HG02938 (cell line): ENCODE measurements at regions not wholly inside any gene's neighbourhood (a gene's known extent, or its start where the extent isn't known, plus 50 kb on each side); places are given as distances from the start of the nearest gene placed in this dataset.
"Not testable (repeated sequence)": the region's sequence is repeated elsewhere in the genome, so short reads cannot be mapped to it uniquely, and the experiment has no call there.

Experiments
- ATAC-seq: cut with Tn5 transposase; IDR thresholded peaks from one replicate; pipeline ENCODE4 v1.9.1; 2021; ENCODE audit warnings: mild to moderate bottlenecking, moderate library complexity; ENCODE audit not compliant: unreplicated experiment

DNA sequence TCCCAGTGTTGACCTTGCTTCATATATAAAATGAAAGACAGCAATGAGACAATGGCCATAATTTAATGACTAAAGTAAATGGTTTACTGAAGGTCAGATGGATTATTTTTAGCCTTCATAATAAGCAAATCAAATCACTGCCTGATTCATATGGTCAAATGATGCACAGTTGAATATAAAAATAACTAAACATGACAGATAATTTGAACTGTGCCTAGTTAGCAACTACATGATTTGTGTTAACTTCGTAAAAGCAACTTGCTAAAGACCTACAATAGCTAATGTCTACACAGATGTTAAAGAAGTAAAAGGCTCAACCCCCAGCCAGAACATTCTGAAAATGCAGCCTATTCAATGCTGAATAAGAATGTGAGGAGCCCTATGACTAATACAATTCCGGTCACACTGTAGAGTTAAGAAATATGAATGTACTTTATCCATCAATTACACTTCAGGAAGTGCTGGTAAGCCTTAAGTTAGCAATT is 590.8 kb upstream of the CDH2 start:
- no peak for ATAC-seq

DNA sequence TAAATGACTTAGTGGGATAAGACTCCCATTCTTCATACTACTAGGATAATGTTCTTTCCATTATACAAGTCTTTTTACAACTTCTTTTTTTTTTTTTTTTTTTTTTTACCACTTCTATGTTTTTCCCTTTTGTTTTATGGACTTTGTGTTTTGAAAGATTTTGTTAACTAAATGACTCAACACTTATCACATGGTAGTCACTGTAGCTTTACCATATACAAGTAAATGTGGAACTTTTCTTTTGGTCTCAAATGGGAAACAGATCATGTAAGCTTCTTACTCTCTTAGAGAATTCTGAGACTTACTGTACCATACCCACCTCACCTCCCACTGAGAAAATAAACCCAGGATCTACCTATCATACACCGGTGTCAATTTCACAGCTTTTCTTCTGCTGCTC is 590.3 kb upstream of the CDH2 start:
- ATAC-seq = no peak

DNA sequence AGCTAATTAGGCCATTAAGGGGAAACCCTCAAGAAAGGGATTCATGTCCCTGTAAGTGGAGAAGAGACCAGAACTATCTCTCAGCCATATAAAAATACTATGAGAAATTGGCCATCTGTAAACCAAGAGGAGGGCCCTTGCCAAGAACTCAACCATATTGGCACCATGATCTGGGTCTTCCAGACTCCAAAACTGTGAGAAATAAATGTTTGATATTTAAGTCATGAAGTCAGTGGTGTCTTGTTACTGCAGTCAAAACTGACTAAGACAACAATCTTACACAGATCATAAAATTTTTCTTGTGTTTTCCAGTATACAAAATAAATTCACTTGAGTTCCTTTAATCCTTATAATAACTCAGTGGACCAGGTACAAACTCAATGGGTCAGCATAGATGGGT is 589.8 kb upstream of the CDH2 start:
- no peak for ATAC-seq

- no peak for ATAC-seq
Measured at GRCh38 chr18:28766027-28766426, 589.1 kb upstream of the CDH2 start.

GRCh38 chr18:28760299-28760698 is 583.4 kb upstream of the CDH2 start:
- no peak for ATAC-seq

DNA sequence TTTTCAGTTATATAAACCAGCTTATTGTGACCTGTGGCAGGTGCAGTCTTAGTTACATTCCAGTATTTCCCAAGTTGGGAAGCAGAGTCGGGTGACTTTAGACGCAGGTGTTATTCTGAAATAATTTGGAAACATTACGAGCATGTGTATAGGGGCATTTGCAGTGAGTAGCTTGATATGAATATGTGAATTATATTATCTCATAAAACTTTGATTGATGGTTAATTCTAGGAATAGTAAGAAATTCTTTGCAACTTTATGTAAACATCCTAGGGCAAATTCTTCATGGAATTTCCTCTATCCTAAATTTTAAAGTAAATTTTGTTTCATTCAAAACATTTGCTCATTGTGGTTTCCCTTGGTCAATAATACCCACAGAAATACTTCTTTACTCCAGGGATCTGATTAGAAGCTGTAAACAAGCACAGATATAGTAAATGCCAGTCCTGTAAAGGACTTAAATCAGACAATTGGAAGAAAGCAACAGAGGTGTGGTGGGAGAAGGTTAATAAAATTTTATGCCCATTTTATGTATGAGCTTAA is 580.6 kb upstream of the CDH2 start:
- ATAC-seq = no peak

GRCh38 chr18:28743115-28743514 is 566.2 kb upstream of the CDH2 start:
- ATAC-seq = no peak

GRCh38 chr18:28740575-28740974 is 563.6 kb upstream of the CDH2 start:
- ATAC-seq = no peak

- ATAC-seq = no peak
Measured at GRCh38 chr18:28736951-28737350, 560.0 kb upstream of the CDH2 start.

DNA sequence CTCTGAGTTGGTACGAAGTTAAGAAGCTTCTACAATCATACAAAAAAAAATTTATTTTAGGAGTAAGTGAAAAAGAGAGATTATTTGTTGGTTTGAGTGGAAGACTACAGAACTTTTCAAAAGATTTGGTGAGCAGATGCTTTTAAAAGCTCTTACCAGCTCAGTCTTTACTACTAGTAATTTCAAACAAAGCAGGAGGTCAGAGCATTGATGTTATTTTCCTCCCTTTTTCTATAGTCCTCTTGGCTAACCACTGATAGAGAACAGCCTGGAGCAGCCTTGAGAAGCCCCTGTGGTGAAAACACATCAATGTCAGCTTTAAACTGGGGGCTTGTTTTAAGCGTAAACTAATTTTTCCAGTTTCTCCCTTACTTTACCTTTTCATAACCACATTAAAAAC is 559.3 kb upstream of the CDH2 start:
- no peak for ATAC-seq

DNA sequence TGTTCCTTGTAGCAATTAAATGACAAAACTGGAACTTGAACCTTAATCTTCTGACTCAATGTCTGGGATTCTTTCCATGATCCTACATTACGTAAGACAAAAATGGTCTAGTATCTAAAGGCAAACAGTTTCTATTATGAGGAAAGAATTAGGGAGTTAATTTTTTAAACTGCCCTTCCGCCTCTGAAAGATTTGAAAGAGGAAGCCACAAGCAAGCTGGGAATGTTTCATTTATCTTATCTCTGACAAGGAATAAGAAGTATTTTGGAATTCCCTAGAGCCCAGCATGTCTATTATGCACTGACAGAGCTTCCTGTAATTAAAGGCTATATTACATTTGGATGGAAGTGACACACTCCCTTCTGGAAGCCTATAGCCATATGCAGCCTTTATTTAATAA is 558.8 kb upstream of the CDH2 start:
- no peak for ATAC-seq

DNA sequence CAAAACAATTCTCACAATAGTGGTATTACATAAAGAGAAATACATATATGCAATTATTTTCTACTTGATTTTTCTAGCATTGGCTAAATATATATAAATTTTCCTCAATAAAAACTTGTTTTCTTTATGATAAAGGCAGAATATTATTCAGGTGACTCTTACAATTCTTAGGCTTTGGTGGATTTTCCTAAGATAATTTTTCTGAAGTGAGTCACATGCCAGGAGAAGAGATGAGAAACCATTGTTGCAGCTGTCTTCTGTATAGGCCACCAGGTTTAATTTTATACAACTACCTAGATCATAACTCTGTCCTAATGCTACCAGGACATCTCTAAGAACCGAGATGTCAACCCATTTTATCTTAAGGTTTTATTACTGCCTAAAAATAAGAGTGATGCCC is 552.4 kb upstream of the CDH2 start:
- no peak for ATAC-seq

- no peak for ATAC-seq
Measured at GRCh38 chr18:28728891-28729290, 552.0 kb upstream of the CDH2 start.

DNA sequence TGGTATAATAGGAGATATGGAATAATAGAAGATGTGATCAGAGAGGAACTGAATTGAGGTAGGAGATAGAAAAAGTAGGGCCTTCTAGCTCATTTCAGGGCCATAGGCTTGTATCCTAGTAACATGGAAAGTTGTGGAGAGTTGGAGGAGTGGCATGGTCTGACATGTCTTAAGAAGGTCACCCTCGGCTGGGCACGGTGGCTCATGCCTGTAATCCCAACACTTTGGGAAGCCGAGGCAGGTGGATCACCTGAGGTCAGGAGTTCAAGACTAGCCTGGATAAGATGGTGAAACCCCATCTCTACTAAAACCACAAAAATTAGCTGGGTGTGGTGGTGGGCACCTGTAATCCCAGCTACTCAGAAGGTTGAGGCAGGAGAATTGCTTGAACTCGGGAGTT is 550.3 kb upstream of the CDH2 start:
- ATAC-seq = not testable (repeated sequence)

DNA sequence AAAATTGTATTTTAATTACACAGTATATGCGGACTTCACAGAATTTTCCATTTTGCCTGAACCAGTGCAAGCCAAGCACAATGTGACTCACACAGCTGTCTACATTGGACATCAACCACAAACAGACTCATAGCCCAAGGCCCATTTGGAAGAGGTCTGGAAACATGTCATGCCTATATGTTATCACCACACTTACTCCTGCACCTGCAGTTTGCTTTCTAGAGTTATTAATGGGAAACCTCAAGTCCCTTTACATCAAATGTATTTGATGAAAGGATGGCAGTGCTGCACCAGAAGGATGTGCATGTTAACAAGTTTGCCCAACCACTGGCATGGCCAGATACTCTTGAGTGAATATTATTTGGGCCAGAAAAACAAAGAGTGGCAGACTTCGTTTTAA is 548.9 kb upstream of the CDH2 start:
- ATAC-seq = no peak

- no peak for ATAC-seq
Measured at GRCh38 chr18:28723506-28723905, 546.6 kb upstream of the CDH2 start.

GRCh38 chr18:28718696-28719095 is 541.8 kb upstream of the CDH2 start:
- ATAC-seq = no peak

GRCh38 chr18:28716338-28716737 is 539.4 kb upstream of the CDH2 start:
- ATAC-seq = no peak

- no peak for ATAC-seq
Measured at GRCh38 chr18:28715206-28715605, 538.3 kb upstream of the CDH2 start.

DNA sequence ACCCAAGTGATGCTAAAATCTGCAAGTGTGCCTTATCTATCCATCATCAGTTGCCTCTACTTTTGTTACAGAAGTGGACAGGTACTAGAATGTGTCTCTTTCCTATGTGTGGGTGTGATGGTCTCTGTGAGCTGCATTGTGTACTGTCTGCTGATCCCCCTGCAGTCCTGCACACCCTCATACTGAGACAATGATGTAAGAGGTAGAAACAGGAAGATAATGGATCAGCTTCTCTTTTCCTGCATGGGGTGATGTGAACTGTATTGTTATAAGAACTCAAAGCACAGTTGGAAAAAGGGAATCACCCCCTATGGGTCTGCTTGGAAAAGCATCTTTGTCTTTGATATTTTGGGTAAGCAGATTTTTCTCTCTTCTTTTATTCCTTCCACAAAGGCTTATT is 537.6 kb upstream of the CDH2 start:
- no peak for ATAC-seq

DNA sequence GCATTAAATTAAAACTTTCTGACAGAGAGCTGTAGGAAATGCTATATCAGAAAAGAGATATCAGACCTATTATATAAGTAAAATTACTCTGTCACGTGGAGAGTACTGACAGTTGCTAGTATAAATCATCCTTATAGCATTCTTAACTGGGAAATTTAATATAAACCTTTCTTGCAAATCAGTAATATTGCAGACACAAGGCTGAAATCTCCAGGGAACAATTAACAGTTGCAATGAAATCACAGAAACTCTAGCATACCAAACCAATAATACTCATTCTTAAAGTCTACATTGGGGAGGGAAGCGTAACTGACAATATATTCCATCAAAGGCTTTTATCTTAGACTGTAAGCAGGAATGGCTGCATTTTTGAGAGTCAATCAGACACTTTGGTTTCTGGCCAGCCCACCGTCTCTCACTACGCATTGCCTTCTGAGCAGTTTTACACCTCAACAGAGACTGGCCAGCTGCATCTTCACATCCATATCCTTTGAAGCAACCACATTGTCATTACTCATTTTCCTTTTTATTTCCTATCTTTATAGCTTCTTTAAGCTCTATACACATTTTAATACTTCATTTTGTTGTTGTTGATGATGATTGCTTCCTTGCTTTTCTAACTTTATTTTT is 536.0 kb upstream of the CDH2 start:
- ATAC-seq = no peak

- ATAC-seq = no peak
Measured at GRCh38 chr18:28712172-28712571, 535.2 kb upstream of the CDH2 start.

DNA sequence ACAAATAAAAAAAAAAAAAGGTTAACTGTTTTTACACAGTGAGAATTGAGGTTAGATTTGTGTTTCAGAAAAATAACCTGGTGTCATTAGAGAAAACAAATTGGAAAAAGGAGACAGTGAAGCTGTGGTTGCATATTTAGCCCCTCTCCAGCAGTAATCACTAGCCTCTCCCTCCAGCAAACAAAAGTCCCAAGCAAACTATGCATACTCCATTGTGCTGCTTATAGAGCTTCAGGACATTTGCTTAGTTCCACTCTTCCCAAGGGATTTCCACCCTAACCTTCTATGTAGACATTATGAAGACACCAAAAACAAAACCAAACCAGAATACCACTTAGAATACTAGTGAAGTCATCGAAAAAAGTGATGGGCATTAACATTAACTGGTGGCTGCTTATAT is 534.2 kb upstream of the CDH2 start:
- no peak for ATAC-seq
